CD1c-positive myeloid dendritic cell (primary cell): ENCODE measurements at regions not wholly inside any gene's neighbourhood (a gene's known extent, or its start where the extent isn't known, plus 50 kb on each side); places are given as distances from the start of the nearest gene placed in this dataset.

Source experiments
- DNase-seq: peaks from one replicate; pipeline ENCODE4 v3.0.0-alpha.2; 2016; ENCODE audit errors: extremely low spot score

DNA sequence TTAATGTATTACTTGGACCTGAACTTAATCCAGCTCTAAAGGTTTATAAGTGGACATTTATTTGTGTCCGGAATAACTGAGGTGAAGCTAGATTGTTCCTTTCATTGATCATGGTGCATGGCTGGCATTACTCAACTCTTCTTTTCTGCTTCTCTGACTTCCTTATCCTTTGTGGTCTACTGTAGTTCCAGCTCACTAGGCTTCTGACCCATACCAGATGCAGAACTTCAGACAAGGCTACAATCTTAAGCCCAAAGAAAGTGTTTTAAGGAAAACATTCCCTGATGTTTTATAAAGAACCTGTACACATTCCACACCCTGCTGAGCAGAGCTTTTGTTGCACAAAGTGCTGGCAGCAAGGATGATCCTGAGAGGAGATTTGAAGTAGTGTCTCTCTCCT is 250.8 kb upstream of the TGFBR2 start:
- DNase-seq: peak; percentile 3

GRCh38 chr3:30356866-30357753 is 249.3 kb upstream of the TGFBR2 start:
- no peak for DNase-seq

DNA sequence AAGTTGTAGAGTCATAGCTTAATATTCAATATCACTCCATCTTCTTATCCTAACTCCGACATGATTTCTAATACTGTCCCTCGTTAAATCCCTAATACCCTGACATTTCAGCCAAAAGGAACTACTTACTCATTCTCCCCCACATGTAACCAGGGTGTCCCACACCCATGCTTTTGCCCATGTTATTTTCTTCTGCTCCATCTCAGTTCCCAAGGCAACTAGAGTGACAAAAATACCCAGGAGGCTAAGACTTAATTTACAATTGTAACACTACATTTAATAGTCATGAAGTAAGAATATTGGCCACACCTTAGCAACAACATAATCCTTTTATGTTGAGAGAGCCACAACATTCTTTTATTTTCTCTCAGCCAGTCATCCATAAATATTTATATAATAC is 248.5 kb upstream of the TGFBR2 start:
- no peak for DNase-seq

GRCh38 chr3:30358871-30359270 is 247.5 kb upstream of the TGFBR2 start:
- no peak for DNase-seq

- DNase-seq: no peak
These were observed 237.4 kb upstream of the TGFBR2 start for GRCh38 chr3:30368978-30369377.

DNA sequence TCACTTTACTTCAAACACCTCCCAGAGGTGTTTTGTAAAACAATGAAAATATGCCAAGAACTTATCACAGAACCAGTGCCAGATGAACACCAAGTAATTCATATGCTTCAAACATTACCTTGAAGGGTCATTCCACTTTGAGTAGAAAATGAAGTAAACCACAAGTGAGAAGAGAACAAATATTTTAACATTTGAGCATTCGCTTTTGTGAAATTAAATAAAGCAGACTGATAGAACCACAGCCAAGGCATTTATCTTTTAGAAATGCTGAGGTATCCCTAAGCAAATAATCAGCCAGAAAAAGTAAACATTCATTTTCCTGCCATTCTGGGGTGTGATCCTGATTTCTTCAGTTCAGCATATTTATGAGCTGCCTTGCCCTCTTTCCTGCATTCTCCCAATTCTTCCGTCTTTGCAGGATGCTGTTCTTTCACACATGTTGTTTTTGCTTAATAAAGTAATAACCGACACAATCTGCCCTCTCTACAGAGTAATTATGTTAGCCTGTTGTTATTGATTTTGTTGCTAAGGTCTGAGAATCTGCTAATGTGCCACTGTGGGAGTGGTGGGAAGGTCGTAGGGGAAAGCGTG is 235.6 kb upstream of the TGFBR2 start:
- DNase-seq: no peak

DNA sequence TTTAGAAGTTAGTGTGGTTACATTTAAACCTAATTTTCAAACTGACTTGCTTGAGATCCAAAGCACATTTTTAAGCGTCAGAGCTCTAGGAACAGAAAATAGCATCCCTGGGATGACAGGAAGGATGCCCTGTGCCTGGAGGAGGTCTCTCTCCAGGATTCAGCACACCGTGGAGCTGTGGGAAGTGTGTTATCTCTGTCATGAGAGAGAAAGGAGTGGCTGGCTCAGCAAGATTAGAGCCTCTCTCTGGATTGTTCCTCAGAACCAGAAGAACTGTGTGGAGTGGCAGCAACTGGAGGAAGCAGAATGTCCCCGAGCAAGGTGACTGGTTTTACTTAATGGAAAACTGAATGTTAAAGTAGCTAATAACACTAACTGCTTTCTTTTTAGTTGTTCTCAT is 233.6 kb upstream of the TGFBR2 start:
- DNase-seq: no peak

GRCh38 chr3:30384546-30385072 is 221.8 kb upstream of the TGFBR2 start:
- no peak for DNase-seq

DNA sequence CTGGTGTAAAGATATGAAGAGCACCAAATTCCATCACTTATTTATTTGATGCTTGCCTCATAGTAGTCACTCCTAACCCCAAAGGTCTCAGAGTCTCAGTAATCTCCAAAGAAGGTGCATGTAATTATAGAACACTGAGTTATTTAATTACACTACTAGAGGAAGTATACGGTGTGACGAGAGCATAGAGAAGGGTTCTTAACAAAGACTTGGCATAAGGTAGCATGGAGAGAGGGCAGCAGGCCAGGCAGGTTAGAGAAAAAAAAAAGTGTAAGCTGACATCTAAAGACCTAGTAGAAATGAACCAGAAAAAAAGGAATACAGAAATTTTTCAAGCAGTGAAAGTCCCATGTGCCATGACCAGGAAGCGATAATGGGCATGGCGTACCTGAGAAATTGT is 213.3 kb upstream of the TGFBR2 start:
- no peak for DNase-seq

DNA sequence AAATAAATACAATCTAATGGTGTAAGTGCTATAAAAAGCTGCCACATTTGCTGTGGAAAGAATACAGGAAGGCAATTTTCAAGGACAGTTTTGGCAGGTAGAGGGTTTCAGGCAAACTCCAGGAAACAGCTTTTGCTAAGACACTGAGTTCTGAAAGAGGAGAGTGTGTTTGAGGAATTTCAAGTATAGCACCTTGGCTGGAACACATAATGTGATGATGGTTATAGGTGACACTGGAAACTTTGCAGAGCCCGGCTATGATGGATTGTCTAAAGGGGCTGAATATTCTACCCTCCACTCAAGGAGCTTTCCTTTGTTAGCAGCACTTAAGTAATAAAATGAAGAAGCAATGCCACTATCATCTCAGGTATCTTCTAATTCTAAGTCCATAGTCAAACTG is 209.4 kb upstream of the TGFBR2 start:
- DNase-seq: no peak

DNA sequence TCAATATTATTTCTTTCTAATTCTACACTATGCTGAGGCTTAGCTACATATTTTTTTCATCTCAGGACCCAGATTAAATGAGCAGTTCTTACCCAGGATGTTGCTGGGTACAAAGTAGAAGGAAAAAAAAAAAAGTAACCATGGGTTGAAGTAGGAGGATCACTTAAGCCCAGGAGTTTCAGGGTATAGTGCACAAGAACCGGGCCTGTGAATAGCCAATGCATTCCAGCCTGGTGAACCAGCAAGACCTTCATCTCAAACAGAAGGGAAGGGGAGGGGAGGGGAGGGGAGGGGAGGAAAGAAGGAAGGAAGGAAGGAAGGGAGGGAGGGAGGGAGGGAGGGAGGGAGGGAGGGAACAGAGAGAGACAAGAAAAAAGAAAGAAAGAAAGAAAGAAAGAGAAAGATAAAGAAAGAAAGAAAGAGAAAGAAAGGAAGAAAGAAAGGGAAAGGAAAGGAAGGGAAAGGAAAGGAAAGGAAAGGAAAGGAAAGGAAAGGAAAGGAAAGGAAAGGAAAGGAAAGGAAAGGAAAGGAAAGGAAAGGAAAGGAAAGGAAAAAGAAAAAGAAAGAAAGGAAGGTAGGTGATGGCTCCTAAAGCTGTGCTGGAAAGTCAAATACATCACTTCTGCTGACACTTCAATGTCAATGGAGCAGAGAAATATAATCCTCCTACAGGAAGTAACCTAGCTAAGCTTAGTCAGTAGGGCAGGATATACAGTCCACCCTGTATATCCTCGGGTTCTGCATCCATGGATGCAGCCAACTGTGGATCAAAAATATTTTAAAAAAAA is 206.8 kb upstream of the TGFBR2 start:
- DNase-seq: no peak

DNA sequence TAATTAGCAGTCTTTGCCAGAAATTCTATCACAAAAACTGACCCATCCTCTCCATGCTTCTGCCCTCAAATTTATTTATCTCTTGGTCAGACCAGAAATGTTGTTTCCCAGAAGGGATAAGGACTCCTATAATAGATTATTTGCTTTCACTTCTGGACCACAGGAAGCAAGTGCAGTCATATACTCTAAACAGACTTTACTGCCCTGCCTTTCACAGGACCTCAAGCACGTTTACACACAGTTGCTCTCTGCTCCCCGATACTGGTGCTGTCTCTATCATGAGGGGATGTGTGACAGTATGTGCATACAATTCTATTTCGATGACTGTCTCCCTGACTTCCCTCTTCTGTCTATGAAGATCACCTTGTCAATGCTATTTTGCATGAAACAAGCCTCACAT is 205.5 kb upstream of the TGFBR2 start:
- DNase-seq: no peak

DNA sequence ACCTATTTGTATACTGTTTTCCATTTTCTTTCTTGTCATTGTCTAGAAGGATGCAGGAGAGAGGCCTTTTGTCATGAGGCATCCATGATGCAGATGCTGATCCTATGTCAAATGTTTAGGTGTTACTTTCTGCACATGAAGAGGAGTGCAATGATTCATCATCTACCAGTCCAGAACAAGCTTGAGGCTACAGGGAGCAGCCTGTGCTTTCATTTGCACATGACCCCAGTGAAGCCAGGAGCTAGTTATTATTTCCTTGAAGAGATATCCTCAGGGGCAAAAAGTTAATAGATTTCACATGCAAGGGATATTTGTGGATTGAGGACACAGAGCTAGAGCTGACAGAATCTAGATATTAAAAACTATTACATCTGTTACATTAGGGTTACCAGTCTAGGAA is 204.4 kb upstream of the TGFBR2 start:
- DNase-seq: no peak

DNA sequence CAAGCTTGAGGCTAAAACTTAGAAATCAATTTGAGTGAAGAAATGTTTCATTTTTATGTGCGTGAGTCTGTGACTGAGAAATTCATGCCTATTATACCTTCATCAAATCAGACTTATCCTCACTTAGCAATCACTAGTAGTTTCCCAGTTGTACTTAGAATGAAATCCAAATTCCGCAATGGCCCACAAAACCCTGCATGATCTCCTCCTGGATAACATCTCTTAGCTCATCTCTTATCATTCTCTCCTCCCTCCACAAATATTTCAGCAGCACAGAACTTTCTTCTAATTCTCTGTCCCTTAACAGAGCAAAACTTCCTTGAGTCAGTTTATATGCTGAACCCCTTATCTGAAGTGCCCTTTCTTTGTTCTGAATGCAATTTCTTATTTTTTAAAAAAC is 198.8 kb upstream of the TGFBR2 start:
- DNase-seq: no peak

DNA sequence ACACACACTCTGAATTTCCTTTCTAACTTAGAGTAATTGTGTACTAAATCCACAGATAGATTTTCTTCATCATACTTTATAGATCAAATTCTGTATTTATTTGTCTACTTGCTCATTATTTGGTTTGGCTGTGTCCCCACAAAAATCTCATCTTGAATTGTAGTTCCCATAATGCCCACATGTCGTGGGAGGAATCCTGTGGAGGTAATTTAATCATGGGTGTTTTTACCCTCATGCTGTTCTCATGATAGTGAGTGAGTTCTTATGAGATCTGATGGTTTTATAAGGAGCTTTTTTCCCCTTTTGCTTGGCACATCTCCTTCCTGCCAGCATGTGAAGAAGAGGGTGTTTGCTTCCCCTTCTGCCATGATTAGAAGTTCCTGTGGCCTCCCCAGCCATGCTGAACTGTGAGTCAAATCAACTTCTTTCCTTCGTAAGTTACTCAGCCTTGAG is 198.3 kb upstream of the TGFBR2 start:
- no peak for DNase-seq

DNA sequence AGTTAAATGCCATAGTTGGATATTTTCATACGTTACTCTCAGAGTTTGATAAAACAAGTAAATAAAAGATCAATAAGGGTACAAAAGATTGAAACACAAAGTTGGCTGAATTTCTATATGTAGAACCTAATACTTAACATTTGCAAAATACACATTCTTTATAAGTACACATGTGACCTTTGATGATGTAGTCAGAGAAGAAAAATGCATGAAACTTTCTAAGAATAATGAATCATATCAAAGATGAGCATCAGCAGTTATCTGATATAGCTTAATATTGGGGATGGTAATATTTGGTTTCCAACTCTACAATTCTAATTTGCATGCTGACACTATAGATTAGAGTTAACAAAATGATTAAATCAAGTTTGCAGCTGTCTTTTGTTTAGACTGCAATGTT is 188.0 kb upstream of the TGFBR2 start:
- DNase-seq: no peak

DNA sequence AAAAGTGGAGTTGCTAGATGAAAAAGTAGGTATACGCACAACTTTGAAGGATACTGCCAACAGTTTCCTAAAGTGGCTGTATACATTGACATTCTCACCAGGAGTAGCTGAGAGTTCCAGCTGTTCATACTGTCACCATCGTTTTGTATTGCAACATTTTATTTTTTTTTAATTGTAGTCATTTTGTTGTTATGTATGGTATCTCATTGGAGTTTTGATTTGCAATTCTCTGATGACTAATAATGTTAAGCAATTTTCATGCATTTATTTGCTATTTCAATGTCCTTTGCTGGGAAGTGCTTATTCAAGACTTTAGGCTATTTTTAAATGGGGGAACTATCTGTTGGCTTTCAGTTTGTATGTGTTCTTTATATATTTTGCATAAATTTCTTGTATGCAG is 185.1 kb upstream of the TGFBR2 start:
- peak; percentile 33 for DNase-seq

DNA sequence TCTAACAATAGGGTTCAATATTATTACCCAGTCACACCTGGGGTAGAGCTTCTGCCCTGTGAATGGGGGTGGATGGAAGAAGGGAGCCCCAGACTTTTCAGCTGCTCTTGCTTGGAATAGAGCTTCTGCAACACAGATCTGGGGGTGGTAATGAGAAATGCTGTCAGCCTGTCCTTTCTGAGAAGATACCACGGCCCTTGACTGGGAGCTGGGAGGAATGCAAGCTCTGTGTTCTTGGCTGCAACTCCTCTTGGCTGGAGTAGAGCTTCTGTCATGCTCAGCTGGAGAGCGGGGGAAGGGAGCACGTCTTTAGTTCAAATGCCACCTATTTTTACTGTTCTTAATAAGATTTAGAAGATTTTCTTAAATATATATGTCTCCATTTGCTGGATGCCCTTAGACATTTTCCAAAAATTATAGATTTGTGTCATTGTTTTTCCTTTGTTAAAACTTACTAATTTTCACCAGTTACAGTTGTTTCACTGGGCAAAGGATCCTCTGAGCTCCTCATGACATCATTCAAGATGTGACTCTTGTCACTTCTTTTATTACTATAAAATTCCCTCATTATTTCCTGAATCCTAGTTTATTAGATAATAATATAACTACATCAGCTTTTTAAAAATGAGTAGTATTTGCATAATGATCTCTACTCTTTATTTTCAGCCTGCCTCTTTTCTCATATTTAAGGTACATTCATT is 180.0 kb upstream of the TGFBR2 start:
- no peak for DNase-seq

DNA sequence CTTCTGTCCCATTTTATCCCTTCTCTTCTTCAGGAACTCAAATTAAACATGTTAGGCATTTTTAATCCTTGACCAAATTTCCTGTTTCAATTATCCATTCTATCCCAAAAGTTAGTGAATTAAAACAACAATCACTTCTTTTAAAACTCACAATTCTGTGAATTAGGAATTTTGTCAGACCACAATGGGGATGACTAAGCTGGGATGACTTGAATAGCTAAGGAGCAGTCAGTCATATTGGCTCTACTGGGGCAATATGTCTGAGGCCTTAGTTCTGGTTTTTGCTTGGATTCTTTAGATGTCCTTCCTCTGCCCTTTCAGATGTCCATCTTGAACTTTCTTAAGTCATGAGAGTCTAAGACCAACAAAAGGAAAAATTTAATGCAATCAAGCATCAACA is 178.2 kb upstream of the TGFBR2 start:
- no peak for DNase-seq

DNA sequence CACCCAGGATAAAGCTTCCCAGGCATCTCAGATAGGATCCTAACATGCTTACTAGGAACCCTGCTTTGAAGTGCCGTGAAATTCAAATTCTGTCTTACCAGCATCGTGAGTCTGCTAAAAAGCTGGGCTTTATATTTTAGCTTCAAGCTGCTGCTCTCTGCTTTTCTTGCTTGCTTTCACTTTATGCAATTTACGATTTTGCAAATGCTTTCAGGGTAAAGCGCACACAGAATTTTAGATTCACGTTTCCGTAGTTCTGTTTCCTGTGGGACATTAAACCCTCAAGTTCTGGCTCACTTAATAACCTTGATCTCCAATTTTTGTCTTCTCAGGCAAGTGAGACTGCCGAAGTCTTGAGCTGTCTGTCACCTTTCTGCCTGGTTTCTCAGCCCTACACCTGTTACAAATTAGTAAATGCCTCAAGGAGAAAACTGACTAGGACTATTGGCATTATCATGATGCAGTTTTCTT is 170.5 kb upstream of the TGFBR2 start:
- DNase-seq: no peak

DNA sequence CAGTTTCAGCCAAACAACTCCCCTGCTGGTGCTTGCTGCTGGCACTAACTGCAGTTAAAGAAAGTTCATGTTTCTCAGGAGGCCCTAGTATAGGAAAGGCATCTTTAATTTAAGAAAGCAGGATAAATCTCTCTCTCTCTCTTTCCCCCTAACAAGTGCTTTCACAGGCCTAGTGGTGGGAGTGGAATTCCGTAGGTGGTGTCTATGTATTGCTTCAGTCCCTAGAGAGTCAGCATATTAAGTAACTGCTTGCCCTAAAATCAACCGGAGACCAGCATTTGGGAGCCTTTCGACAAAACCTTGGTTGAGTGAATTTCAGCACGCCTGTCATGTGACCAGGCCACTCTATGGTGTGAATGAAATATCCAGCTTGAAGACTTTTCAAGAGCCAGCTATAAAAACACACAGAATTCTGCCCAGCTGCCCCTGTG is 169.2 kb upstream of the TGFBR2 start:
- DNase-seq: peak; percentile 34

DNA sequence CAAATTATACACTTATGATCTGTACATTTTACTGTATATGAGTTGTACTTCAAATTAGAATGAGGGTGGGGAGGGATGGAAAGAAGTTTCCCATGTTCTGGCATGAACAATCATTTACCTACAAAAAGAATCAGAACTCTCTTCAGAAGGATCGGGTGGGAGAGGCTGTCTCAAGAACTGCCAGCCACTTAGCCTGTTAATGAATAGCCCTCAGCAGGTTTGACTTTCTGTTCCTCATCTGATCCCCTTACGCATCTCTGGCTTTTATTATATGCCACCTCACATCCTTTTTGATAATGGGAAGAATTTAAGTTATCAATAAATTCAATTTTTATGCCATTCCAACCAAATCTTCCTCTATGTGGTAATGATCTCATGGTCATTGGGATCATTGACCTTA is 168.3 kb upstream of the TGFBR2 start:
- DNase-seq: peak; percentile 45
